HK-2 (cell line): ENCODE measurements at regions not wholly inside any gene's neighbourhood (a gene's known extent, or its start where the extent isn't known, plus 50 kb on each side); places are given as distances from the start of the nearest gene placed in this dataset.
"Not testable (repeated sequence)": the region's sequence is repeated elsewhere in the genome, so short reads cannot be mapped to it uniquely, and the experiment has no call there.

Experiments used
- DNase-seq: peaks from one replicate; pipeline ENCODE4 v3.0.0-alpha.2; 2018; ENCODE audit not compliant: unreplicated experiment

DNA sequence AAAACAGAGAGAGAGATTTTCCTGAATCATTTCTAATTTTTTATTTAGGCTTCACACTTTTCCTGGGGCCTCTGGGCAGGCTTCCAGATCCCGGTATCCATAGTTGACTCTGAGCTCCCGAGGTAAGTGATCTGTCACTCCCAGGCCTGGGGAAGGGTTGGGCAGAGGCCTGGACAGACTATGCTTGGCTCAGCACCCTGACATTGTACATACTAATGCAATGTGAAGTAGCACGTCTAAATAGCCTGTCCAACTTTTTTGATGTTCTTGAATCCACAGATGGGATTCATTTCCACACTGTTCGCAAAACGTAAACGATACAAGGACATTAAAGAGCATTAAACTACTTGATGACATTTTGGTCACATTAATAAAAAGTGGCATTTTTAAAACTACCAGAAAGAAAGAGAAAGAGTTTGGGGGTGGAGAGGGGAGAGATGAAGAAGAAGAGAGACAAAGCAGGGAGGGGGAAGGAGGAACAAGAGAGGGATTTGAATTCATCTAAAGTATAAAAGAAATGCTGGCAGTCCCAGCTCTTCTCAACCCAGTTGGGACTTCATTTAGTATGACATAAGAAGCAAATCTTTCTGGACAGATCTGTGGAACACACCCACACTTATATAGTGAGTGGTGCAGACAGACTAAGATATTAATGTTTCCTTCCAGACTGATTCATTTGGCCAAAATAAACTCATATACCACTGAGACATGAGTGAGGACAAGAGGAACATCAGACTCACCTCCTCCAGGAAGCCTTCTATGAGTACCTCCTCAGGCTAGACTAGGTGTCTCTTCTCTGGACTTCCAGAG is 514.2 kb downstream of the SOX6 start:
- DNase-seq, result no peak

DNA sequence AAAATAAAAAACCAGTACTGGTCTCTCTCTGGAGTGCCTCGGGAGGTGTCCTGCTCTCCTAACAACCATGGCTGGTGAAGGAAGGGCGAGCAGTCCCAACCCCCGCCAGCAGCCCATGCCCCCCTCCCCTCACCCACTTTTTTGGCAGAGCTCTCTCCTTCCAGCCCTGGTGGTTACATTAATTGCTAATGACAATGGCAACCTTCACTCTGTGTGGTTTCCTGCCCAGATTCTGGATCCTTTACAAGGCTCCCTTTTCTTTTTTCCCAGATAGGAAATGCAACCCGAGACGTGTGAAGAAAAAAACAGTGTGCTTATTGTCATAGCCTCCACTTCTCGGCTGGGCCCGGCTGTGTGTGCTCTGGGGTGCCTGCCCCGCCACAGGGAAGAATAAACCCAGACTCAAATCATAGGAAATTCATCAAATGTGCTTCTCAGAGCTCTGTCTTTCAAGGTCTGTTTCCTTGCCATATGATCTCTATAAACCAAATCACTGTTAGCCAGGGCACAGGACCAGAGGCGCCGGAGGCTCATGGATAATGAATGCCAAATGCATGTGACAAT is 513.0 kb downstream of the SOX6 start:
- DNase-seq, result no peak

DNA sequence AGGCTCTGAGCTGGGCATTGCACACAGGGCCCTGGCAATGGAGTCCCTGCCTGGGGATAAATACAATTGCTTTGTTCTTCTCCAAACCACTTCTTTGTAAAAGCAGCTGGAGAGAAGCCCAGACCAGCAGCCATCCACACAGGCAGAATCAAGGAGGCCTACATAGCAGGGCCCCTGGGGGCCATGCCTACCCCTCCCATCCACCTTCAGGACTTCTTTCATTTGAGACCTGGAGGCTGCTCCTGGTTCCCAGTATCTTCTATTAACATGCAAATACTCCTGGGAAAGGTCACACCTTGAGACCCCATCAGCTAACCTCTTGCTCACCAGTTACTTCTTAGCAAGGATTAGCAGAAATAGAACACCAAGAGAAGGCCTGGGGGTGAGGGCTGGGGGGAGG is 511.1 kb downstream of the SOX6 start:
- DNase-seq, result no peak

GRCh38 chr11:15848631-15849168 is 507.6 kb downstream of the SOX6 start:
- no peak for DNase-seq

DNA sequence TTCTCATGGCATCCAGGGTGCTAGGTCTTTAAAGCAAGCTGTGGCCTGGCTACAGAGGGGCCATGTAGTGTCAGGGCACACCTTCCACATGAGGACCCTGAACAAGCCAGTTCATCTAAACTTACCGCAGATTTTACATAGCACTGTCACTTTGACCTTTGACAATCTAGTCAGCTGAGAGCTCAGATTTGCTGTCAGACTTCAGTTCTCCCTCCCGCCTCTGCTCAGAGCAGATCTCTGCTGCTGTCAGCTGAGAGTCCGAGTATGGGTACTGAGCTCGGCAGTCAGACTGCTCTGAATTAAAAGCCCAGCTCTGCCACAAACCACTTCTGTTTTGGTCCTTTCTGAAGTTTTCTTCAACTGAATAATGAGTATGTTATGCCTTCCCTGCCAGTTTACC is 507.1 kb downstream of the SOX6 start:
- no peak for DNase-seq

- DNase-seq, result not testable (repeated sequence)
These were observed 506.0 kb downstream of the SOX6 start for GRCh38 chr11:15850335-15850734.

DNA sequence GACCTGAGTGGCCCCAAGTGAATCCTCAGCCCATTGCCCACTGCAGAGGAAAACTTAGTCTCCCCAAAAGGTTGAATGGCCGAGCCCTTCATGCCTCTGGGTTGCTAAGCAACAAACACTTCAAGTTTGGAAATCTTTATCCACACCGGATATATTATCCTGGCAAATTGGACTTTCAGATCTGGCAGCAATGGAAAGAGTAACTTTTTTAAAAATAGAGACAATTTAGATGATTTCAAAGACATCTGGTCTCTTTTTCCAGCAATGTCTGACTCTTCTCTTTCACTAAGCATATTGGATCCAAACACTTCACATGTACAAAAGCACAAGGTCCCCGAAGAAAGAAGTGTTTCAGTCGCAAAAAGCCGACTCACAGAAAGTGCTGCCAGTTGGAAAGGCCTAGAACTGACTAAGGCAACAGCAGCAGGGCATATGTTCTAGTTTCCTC is 505.3 kb downstream of the SOX6 start:
- no peak for DNase-seq

GRCh38 chr11:15852179-15852578 is 504.2 kb downstream of the SOX6 start:
- no peak for DNase-seq

GRCh38 chr11:15854245-15854644 is 502.1 kb downstream of the SOX6 start:
- no peak for DNase-seq

- DNase-seq, result no peak
These were observed 497.5 kb downstream of the SOX6 start for GRCh38 chr11:15858881-15859280.

DNA sequence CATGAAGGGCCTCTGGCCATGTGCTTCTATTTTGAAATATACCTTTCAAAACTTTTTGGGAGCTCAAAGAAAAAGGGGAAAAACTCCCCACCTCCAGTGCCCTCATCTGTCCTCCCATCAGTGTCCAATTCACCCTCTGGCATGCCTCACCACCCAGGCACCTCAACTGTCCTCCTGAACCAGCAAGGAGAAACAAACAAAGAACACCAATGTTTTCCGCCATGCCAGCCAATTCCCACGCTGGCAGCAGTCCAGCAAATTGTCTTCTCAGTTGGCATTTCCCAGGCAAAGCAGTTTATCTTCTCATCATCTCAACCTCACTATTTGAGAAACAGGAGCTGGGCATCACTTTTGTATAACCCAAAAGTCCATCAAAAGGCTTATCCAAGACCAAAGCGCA is 496.9 kb downstream of the SOX6 start:
- no peak for DNase-seq

DNA sequence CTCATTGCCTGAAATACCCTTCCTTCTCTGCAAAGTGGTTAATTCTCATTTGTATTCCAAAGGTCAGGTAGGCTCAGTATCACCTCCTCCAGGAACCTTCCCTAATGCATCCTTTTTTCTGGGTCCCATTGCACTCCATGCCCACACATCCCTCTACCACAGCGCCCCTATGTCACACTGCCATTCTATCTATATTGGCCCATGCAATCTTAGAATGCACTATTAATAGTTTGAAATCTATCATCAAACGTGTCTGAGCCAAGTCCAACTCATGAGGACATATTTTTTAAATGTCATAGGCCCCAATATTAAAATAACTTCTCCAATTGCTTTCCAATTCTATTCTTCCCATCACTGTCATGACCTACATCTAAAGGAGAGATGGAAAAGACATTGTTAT is 495.1 kb downstream of the SOX6 start:
- DNase-seq, result no peak

DNA sequence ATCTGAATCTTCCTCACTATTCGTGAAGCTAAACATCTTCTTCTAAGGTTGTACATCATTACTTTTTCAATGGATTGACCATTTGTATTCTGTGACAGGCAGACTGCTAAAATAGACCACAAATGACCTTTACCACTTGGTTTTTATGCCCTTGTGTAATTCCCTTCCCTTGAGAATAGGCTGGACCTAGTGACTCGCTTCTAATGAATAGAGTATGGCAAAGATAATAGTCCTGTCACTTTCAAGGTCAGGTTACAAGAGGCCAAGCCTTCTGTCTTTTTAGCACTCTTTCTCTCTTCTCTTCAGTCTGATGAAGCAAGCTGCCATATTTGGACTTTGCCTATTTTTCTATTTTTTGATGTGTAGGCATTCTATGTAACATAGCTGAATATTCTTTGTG is 492.9 kb downstream of the SOX6 start:
- no peak for DNase-seq

DNA sequence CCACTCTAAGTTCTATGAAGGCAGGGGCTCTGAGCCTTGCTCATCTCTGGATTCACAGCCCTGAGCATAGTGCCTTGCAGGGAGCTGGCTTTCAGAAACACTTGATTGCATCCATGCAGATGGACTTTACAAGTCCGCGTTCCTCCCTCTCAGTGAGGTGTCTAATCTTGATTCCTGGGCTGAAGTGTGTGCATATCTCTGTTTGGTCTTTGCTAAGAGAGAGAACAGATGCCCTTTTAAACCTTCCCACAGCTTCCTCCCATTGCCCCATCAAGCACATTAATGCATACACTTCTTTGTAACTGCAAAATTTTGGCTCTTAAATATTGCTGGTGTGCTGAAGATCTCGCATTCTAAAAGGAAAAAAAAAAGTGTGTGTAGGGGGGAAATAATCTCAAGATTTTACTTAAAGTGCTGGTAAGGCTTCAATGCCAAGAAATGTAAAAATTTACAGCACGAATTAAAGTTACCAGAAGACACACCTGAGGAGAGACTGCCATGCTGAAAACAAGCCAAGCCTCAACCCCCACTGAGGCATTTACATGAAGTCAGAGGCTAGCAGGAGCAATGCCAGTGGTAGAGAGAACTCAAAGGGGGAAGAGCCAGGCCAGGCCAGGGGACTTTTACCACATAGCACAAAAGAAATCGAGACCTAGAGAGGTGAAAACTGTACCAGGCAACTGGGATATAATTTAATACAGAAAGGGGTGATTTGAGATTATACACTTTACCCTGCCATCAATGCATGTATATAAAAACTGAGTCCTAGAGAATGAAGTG is 492.1 kb downstream of the SOX6 start:
- DNase-seq, result no peak

DNA sequence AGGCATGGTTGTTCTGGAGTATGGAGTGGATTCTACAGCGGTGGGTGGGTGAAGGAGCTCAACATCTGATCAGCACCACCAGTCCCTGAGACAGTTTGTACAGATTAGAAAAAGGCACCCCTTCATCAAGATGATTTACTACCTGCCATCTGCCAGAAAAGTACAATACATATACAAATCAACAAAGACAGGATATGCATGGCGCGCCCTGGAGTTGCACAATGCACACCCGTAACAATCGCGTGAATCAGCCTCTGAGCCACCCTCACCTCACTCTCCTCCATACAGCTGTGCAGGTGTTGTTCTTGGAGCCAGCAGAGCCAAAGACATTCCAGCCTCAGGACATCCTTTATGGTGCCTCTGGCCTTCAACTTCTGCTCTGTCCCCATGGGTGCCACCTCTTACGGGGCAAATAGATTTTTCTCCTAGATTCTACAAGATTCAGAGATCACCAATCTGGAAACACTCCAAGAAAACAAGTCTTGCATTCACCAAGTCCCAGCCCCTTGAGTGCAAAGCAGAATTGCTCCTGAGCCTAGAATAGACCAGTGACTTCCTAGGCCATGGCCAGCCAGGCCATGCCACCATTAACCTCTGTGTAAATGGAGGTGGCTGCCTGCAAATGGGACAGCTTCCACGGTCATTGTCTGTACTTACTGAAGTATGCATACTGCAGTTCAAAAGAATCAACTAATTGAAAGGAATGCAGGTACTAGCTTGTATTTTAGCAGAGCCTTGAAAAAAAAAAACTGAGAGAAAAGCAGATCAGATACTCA is 490.9 kb downstream of the SOX6 start:
- no peak for DNase-seq

DNA sequence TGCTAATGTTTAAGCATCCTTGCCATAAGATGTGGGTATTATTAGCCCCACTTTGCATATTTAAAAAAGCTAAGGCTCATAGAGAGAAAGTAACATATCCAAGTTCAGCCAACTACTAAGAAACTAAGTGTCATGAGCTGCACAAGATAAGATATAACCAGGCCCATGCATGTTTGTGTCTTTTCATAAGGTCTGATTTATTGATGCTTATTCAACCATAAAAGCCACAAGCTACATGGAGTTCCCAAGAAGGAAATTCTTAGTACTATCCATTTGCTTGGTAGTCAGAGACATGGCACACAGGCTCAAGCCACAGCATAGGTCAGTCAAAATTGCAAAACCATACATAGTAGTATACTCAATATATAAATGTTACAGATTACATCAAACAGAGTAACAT is 488.5 kb downstream of the SOX6 start:
- no peak for DNase-seq

GRCh38 chr11:15870911-15871310 is 485.4 kb downstream of the SOX6 start:
- DNase-seq, result no peak

DNA sequence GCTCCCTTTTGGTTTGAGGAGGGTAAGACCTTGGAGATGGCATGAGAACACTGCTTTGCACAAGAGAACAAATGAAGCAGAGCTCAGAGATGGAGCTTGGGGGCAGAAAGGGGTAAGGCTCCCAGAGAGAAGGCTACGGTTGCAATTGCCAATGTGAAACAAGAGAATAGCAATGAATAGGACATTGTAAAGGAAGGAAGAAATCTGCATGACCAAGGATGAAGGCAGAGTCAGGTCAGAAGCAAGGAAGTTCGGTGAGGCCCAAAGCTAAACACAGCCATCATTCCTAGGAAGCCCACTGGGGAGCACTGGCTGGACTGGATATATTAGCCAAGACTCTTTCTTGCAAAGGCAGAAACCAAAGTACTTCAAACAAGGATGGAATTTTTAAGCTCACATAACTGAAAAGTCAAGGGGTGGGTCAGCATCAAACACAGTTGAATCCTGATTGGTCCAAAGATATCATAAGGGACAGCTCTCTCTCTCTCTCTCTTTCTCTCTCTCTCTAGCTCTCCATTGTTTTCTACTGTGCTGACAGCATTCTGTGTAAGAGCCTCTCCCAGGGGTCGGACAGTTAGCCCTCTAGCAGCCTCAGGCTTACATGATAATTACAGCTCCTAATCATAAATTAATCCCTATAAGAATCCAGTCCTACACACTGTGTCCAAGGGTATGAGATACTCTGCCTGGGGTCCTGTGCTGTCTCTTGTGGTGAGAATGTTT is 484.3 kb downstream of the SOX6 start:
- DNase-seq, result no peak

GRCh38 chr11:15873501-15873900 is 482.8 kb downstream of the SOX6 start:
- DNase-seq, result no peak

DNA sequence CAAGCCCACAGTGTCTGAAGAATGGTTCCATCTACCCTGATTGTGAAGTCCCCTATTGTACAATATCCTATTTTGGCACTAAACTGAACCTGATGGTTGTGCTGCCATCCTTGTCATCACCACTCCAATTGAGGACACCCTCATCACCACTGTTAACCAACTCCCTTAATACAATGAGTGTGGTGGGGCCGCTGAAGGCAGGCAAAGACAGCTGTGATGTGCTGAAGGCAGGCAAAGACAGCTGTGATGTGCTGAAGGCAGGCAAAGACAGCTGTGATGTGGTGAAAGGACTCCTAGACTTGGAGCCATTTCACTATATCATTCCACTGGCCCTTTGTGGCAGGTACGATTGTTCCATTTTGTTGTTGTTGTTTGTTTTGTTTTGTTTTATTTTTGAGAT is 481.6 kb downstream of the SOX6 start:
- DNase-seq, result no peak

GRCh38 chr11:15875393-15875792 is 481.0 kb downstream of the SOX6 start:
- no peak for DNase-seq
